ENCODE measurements at regions not wholly inside any gene's neighbourhood (a gene's known extent, or its start where the extent isn't known, plus 50 kb on each side); places are given as distances from the start of the nearest gene placed in this dataset.

GRCh38 chr12:41962171-41962572 lies 182.5 kb downstream of the GXYLT1 start:
- no peak overlapping the region for H3K27ac ChIP-seq
- intact Hi-C loops (cut with DNase I), result no loop called here
- H3K36me3 ChIP-seq, result no peaks in the 10 kb centered on the region
- H3K9me3 ChIP-seq, result no peaks in the 10 kb centered on the region
- H3K4me1 ChIP-seq (replicated peaks), result no peaks in the 10 kb centered on the region
- H3K4me3 ChIP-seq, result no peak overlapping the region
- no peaks in the 10 kb centered on the region for H3K27me3 ChIP-seq (replicated peaks; ENCODE audit: insufficient read depth)
- TF ChIP-seq POLR2AphosphoS5 (IDR thresholded peaks at IDR 0.05), result no peak
- no peak for TF ChIP-seq CTCF (IDR thresholded peaks at IDR 0.05)
- no peak for TF ChIP-seq POLR2A (IDR thresholded peaks at IDR 0.05)
- no peak for DNase-seq (ENCODE audit: low spot score)
- 29% methylated on average over 5 of the region's 5 CpGs for WGBS

- 84% methylated on average over 2 of the region's 2 CpGs for WGBS
- Histone ChIP-seq H3K36me3 (no peaks in the 10 kb centered on the region), H3K27ac (no peak overlapping the region), H3K27me3 (replicated peaks; ENCODE audit: insufficient read depth) (no peaks in the 10 kb centered on the region), H3K9me3 (no peaks in the 10 kb centered on the region), H3K4me3 (no peak overlapping the region), H3K4me1 (replicated peaks) (no peaks in the 10 kb centered on the region)
- DNase-seq (ENCODE audit: low spot score), result no peak
- intact Hi-C loops (cut with DNase I), result no loop called here
- no peak for TF ChIP-seq POLR2A (IDR thresholded peaks at IDR 0.05)
- no peak for TF ChIP-seq POLR2AphosphoS5 (IDR thresholded peaks at IDR 0.05)
- TF ChIP-seq CTCF (IDR thresholded peaks at IDR 0.05), result no peak
Measured at GRCh38 chr12:41959271-41959670, 185.4 kb downstream of the GXYLT1 start.

- no peak for DNase-seq (ENCODE audit: low spot score)
- Histone ChIP-seq H3K9me3 (no peaks in the 10 kb centered on the region), H3K36me3 (no peaks in the 10 kb centered on the region), H3K27me3 (replicated peaks; ENCODE audit: insufficient read depth) (no peaks in the 10 kb centered on the region), H3K27ac (no peak overlapping the region), H3K4me1 (replicated peaks) (no peaks in the 10 kb centered on the region), H3K4me3 (no peak overlapping the region)
- intact Hi-C loops (cut with DNase I), result no loop called here
- WGBS, result 22% methylated on average over 2 of the region's 2 CpGs
- TF ChIP-seq POLR2AphosphoS5 (IDR thresholded peaks at IDR 0.05), result peak; percentile 8
- no peak for TF ChIP-seq CTCF (IDR thresholded peaks at IDR 0.05)
Measured at GRCh38 chr12:41956353-41956752, 188.3 kb downstream of the GXYLT1 start.

- no peaks in the 10 kb centered on the region for H3K27me3 ChIP-seq (replicated peaks; ENCODE audit: insufficient read depth)
- 45% methylated on average over 1 of the region's 1 CpG for WGBS
- H3K9me3 ChIP-seq, result no peaks in the 10 kb centered on the region
- intact Hi-C loops (cut with DNase I), result no loop called here
- no peak for TF ChIP-seq CTCF (IDR thresholded peaks at IDR 0.05)
- TF ChIP-seq POLR2A (IDR thresholded peaks at IDR 0.05), result no peak
- no peaks in the 10 kb centered on the region for H3K4me1 ChIP-seq (replicated peaks)
- no peaks in the 10 kb centered on the region for H3K36me3 ChIP-seq
- H3K4me3 ChIP-seq, result no peak overlapping the region
- no peak overlapping the region for H3K27ac ChIP-seq
- no peak for DNase-seq (ENCODE audit: low spot score)
Measured at GRCh38 chr12:41950455-41950854, 194.2 kb downstream of the GXYLT1 start.

GRCh38 chr12:41946106-41946505 lies 198.6 kb downstream of the GXYLT1 start:
- no peak for TF ChIP-seq CTCF (IDR thresholded peaks at IDR 0.05)
- no peak for TF ChIP-seq POLR2AphosphoS5 (IDR thresholded peaks at IDR 0.05)
- TF ChIP-seq POLR2A (IDR thresholded peaks at IDR 0.05), result no peak
- DNase-seq (ENCODE audit: low spot score), result no peak
- Histone ChIP-seq H3K36me3 (no peaks in the 10 kb centered on the region), H3K4me3 (no peak overlapping the region), H3K27me3 (replicated peaks; ENCODE audit: insufficient read depth) (no peaks in the 10 kb centered on the region), H3K27ac (no peak overlapping the region), H3K9me3 (no peaks in the 10 kb centered on the region), H3K4me1 (replicated peaks) (no peaks in the 10 kb centered on the region)
- intact Hi-C loops (cut with DNase I), result no loop called here
- WGBS, result 92% methylated on average over 2 of the region's 2 CpGs
